GM19397 (cell line): ENCODE measurements at regions not wholly inside any gene's neighbourhood (a gene's known extent, or its start where the extent isn't known, plus 50 kb on each side); places are given as distances from the start of the nearest gene placed in this dataset.

ENCODE experiments used
- ATAC-seq: cut with Tn5 transposase; IDR thresholded peaks from one replicate; pipeline ENCODE4 v1.9.1; 2021; ENCODE audit warnings: mild to moderate bottlenecking, moderate library complexity; ENCODE audit not compliant: unreplicated experiment

- ATAC-seq = no peak
Measured at GRCh38 chr18:24773101-24773500, 312.7 kb downstream of the HRH4 start.

- no peak for ATAC-seq
Measured at GRCh38 chr18:24776019-24776418, 315.6 kb downstream of the HRH4 start.

DNA sequence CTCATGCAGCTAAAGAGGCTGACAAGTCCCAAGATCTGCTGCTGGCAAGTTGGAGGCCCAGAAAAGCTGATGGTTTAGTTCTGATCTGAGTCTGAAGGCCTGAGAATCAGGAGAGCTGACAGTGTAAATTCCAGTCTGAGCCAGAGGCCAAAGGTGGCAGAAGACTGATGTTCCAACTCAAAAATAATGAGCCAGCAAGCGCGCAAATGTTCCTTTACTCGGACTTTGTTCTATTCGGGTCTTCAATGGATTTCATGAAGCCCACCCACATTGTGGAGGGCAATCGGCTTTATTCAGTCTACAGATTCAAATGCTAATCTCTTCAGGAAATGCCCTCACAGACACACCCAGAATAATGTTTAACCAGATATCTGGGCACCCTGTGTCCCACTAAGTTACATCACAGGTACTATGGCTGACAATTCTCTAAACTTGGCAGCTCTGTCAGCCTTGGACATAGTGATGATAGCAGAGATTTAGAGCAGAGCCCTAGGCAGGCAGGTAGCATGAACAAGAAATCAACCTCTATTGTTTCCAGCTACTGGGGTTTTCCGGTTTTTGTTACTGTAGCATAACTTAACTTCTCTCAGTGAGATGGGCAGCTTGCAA is 318.5 kb downstream of the HRH4 start:
- ATAC-seq = no peak

DNA sequence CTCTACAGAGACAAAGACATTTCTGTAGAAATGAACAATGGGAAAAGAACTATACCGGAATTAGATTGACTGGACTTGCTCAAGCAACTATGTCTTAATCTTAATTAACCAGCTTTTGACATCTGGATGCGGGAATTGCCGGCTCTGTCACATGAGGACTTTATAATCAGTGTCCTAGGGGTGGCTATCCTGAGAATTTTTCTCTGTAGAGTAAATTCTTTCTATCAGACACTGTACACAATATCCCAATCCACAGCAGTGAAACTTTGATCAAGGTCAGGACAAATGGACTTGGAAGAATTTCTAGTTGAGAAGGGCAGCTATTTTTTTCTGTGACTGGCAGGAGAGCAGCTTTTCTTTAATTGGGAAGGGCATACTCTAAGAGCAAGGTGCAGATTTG is 322.1 kb downstream of the HRH4 start:
- no peak for ATAC-seq

GRCh38 chr18:24785019-24785418 is 324.6 kb downstream of the HRH4 start:
- ATAC-seq = no peak

DNA sequence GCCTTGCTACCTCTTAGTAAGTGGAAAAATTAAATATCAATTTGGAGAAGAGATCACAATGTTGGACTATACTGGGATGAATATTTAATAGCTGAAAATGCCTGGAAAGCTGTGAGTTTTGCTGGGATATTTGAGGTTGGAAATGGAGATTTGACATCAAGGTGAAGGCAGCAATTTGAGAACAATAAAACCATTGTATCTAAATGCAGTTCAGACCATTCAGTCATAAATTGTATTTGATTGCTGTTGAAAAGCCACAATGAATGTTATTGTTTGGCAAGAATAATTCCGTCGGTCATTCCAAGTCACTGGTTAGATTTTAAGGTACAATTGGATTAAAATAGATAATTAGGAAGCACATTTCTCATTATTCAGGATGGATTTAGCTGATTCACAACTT is 325.6 kb downstream of the HRH4 start:
- ATAC-seq = no peak

DNA sequence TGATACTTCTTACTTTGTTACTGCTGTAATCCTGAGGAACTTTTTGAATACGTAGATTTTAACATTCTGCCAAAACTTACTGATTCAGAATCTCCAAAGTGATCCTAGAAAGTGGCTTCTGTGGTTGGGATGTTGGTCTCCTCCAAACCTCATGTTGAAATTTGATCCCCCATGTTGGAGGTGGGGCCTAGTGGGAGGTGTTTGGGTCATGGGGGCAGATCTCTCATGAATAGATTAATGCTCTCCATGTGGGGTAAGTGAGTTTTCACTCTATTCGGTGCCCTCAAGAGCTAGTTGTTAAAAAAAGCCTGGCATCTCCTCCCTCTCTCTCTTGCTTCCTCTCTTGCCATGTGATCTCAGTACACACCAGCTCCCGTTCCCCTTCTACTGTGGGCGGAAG is 329.9 kb downstream of the HRH4 start:
- ATAC-seq = no peak

DNA sequence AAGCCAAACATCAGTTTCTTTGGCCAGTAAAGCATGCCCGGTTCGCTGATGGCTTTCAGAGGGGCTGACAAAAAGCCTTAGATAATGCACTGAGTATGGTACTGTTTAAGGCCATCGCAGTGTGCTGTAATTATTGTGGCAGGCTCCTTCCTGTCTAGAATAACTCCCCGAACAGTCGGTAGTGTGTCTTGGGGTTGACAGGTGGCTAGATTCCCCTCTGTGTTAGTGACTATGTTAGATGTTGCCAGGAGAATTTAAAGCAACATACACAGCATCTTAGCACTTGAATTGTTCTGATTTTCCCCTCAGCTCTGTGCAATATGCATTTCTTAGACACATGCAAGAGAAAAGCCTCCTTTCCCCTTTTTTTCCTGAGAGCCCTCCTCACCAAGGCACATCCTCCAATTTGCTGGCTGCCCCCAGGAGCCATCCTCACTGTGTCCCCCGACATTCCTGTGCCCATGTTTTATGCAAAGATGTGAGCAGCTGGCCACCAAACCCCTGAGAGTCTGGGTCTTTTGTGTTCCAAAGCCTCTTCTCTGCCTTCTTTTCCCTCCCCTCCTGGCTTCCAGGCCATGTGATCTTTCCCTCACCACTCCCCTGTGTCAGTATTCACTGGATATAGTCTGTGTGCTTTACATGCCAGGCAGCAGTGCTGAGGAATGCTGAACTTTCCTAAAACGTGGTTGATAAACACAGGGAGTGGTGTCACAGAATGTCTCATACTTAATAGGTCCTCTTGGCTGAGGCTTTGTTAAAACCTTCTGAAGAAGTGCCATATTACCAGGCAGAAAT is 331.5 kb downstream of the HRH4 start:
- no peak for ATAC-seq

DNA sequence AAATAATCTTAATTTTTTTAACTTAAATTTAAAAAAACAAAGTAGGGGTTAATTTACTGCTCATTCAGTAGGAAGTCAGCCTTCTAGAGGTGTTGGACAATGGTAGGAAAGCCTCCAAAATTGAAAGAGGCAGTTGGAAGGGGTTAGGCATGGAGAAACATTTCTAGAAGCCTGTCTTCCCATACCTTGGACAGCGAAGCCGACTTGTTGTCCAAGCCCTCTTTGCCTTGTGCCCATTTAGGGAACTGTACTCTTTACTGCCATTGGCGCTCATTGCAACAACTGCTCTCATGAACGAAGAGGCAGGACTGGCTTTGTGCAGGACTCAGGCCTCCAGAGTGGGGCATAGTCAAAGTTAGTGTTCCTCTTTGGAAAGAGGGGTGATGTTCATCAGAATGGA is 333.3 kb downstream of the HRH4 start:
- no peak for ATAC-seq

DNA sequence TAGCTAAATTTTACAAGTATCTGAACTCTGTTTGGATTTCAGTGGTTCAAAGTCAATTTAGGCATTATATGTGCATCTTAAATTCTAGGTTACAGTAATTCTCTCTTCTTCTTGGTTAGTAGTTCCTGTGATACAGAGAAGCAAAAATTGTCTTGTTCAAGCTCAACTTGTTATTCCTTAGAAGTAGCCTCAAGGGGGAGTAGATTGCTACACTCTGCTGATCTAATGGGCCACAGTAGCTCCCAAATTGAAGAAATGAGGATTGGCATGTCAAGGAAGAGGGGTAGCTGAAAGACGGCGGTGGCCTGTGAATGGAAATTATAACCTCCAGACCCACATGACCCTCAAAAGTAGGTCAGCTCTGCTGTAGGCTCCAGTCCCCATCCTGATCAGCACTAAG is 334.7 kb downstream of the HRH4 start:
- no peak for ATAC-seq

GRCh38 chr18:24797981-24798380 is 337.5 kb downstream of the HRH4 start:
- no peak for ATAC-seq

- no peak for ATAC-seq
Measured at GRCh38 chr18:24799176-24799575, 338.7 kb downstream of the HRH4 start.

DNA sequence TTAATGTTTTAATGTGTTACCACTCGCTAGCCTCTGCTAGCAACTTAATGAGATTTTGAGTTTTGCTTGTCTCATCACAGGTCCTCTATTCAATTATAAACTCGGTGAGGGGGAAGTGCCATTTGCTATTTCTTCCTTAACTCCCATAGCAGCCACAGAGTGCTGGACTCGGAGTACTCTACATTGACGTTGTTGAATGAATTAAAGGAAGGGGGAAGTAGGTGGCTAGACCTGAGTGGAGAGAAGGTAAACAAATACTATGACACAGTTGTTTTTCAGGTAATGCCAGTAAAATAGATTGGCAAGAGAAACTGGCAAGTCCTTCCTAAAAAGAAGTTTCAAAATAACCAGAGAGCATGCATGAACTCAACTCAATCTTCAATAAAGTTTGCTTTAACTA is 339.3 kb downstream of the HRH4 start:
- no peak for ATAC-seq

DNA sequence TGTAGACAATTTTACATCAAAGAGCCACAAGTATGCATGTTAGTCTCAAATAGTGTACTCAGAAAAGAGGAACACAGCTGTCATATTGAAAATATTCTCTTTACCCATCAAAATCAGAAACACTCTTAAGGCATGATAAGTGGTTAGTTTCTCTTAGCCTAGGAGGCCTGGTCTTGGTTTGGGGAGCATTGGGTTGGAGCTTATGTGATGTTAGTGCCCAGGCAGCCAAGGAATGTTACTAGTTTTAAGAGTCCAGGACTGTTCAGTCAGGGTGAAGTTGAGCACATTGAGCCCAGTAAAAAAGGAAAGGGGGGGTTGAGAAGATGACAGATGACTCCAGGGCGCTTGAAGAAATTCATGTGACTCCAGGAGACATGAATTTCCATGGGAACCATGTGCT is 340.6 kb downstream of the HRH4 start:
- no peak for ATAC-seq

GRCh38 chr18:24802456-24802855 is 342.0 kb downstream of the HRH4 start:
- no peak for ATAC-seq

GRCh38 chr18:24805156-24805555 is 344.7 kb downstream of the HRH4 start:
- no peak for ATAC-seq

DNA sequence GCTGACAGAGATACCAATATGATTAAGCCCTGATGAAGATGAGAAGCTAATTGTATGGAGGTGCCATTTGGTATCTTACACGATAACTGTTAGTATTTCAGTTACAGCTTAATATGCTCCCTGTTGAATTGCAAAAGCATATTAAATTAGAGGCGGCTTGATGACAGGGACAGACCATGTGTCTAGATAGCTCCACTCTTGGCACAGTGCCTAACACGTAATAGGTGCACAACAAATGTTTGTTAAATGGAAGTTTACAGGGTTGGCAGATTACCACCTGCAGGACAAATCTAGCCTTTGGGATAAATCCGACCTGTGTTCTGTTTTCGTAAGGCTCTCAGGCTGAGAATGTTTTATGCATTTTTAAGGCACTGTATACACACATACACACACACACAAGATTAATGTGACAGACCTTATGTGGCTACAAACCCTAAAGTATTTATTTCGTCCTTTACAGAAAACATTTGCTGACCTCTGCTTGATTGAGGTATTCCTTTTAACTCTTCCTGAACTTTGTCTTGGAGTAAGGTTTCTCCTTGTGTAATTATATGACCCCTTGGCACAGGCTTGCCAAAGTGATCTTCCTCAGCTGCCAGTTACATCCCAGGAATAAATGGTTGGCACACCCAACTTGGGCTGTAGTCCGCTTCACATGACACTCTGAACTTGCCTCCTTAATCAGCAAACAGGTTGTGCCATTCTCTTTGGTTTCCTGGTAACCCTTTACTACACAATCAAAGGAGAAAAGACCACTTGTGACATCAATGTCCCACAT is 348.9 kb downstream of the HRH4 start:
- no peak for ATAC-seq

DNA sequence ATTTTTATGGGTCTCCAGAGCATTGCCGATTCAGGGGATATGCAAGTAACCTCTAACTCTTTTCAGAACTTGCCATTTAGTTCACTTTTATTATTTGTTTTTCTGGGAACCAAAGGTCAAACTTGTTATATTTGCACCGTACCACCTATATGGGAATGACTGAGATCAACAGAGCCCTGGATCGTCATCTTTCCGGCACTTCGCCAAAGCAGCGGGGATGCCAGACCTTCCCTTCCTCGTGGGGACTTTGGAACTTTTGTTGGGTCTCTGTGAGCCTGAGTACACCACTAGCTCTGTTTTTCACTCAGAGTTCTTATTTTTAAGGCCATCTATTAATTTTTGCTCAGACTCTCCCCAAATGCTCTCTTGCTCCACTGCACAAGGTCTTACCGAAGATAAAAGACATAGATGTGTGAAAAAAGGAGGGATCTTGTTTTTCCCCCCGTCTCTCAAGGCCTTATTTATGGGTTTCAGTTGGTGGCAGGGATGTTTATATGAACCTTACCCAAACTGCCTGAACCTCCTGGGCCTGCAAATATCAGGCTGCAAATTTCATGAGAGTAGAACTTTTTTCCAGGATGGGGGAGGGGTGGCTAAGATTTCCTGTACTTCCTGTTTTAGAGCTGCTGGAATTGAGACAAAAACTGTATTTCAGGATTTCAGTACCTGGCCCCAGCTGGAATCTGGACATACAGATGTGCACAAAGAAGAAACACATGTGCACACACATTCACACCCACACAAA is 350.3 kb downstream of the HRH4 start:
- ATAC-seq = no peak

DNA sequence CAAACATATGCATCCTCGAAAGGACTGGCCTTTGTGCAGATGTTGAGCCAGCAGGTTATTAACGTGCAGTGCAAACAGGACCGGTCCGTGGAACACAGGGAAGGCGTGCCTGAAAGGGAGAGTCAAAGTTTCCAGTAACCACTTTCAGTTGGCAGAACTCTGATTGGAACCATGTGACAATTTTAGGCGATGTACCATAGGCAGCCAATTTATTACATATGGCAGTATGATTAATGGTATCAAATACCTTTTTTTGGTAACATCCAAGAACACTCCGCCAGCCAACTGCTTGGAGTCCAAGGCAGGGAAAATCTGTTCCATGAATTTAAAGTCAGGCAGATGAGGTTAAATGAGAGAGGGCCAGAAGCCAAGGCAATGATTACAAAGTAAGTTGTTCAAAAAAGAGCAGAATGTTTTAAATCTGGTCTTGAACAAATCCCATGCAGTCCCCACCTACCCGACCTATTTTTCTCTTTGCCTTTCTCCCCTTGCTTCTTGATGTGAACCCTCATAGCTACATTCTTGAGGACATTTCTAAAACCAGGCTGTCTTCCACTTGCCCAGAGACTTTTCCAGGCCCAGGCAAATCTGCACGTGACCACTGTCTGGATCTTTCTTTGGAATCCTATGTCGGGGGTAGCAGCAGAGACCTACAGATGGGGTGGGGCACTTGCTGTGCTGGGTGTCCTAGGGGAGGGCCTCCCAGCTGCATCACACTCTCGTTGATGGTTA is 351.7 kb downstream of the HRH4 start:
- ATAC-seq = no peak

- ATAC-seq = no peak
Measured at GRCh38 chr18:24814521-24814920, 354.1 kb downstream of the HRH4 start.

GRCh38 chr18:24817150-24817549 is 356.7 kb downstream of the HRH4 start:
- no peak for ATAC-seq
